ENCODE measurements at regions not wholly inside any gene's neighbourhood (a gene's known extent, or its start where the extent isn't known, plus 50 kb on each side); places are given as distances from the start of the nearest gene placed in this dataset.

- DNase-seq (ENCODE audit: low read depth, low spot score) (no peak), ATAC-seq (no peak)
- Histone ChIP-seq H3K27ac (ENCODE audit: low read length) (no peak overlapping the region), H3K4me1 (ENCODE audit: control insufficient read depth, insufficient read depth, low read length) (no peaks in the 10 kb centered on the region), H3K9me3 (ENCODE audit: control insufficient read depth, insufficient read depth, low read depth, low read length) (no peaks in the 10 kb centered on the region), H3K4me3 (ENCODE audit: low read depth in 2 of 2, low read length in 2 of 2) (no peak overlapping the region), H3K27me3 (ENCODE audit: control insufficient read depth, insufficient read depth, low read length) (no peaks in the 10 kb centered on the region), H3K36me3 (ENCODE audit: control insufficient read depth, insufficient read depth, low read length) (no peaks in the 10 kb centered on the region)
- in situ Hi-C loops (cut with HindIII; ENCODE audit: low pct_unique_long_range_greater_than_20kb, low sequenced_read_pairs) (no loop called here), intact Hi-C loops (cut with micrococcal nuclease; ENCODE audit: unreplicated experiment) (no loop called here)
- BruUV-seq (replicated peaks) = no TSS peak
- no peak for TF ChIP-seq POLR2AphosphoS5 (IDR thresholded peaks at IDR 0.05; ENCODE audit: low read depth, low read length)
- no peak for TF ChIP-seq TCF7L2 (IDR thresholded peaks at IDR 0.05; ENCODE audit: low read depth, low read length)
- TF ChIP-seq SIN3A (IDR thresholded peaks at IDR 0.05; ENCODE audit: borderline replicate concordance, insufficient read depth, low read depth, low read length) = no peak
- TF ChIP-seq REST (IDR thresholded peaks at IDR 0.05; ENCODE audit: insufficient read depth in 1 of 2, low read depth in 2 of 2, low read length in 1 of 2) = no peak
- TF ChIP-seq CTCF (IDR thresholded peaks at IDR 0.05) = no peak
- ChIA-PET CTCF (no interaction called here), POLR2A (no interaction called here)
These were observed 172.6 kb upstream of the ACTBL2 start for GRCh38 chr5:57655228-57655627.

GRCh38 chr5:57653636-57654290 lies 171.2 kb upstream of the ACTBL2 start:
- H3K27me3 ChIP-seq (ENCODE audit: control insufficient read depth, insufficient read depth, low read length) = no peaks in the 10 kb centered on the region
- intact Hi-C loops (cut with micrococcal nuclease; ENCODE audit: unreplicated experiment) (no loop called here), in situ Hi-C loops (cut with HindIII; ENCODE audit: low pct_unique_long_range_greater_than_20kb, low sequenced_read_pairs) (no loop called here)
- no peak overlapping the region; the same call in 1 of the 2 replicates for H3K27ac ChIP-seq (ENCODE audit: low read length)
- DNase-seq (ENCODE audit: low read depth, low spot score) (no peak), ATAC-seq (no peak)
- ChIA-PET POLR2A (no interaction called here), CTCF (no interaction called here)
- H3K36me3 ChIP-seq (ENCODE audit: control insufficient read depth, insufficient read depth, low read length) = no peaks in the 10 kb centered on the region
- no peaks in the 10 kb centered on the region for H3K9me3 ChIP-seq (ENCODE audit: control insufficient read depth, insufficient read depth, low read depth, low read length)
- H3K4me1 ChIP-seq (ENCODE audit: control insufficient read depth, insufficient read depth, low read length) = no peaks in the 10 kb centered on the region
- TF ChIP-seq POLR2AphosphoS5 (IDR thresholded peaks at IDR 0.05; ENCODE audit: low read depth, low read length) (no peak), REST (IDR thresholded peaks at IDR 0.05; ENCODE audit: insufficient read depth in 1 of 2, low read depth in 2 of 2, low read length in 1 of 2) (no peak), SIN3A (IDR thresholded peaks at IDR 0.05; ENCODE audit: borderline replicate concordance, insufficient read depth, low read depth, low read length) (no peak), TCF7L2 (IDR thresholded peaks at IDR 0.05; ENCODE audit: low read depth, low read length) (no peak), CTCF (IDR thresholded peaks at IDR 0.05) (no peak)
- H3K4me3 ChIP-seq (ENCODE audit: low read depth in 2 of 2, low read length in 2 of 2) = no peak overlapping the region
- no TSS peak for BruUV-seq (replicated peaks)

Data from Panc1 (cell line).